ENCODE measurements at regions not wholly inside any gene's neighbourhood (a gene's known extent, or its start where the extent isn't known, plus 50 kb on each side); places are given as distances from the start of the nearest gene placed in this dataset.

- DNase-seq (ENCODE audit: low spot score): no peak
These were observed 110.3 kb upstream of the TMC3 start for GRCh38 chr15:81484086-81484955.

GRCh38 chr15:81483496-81483895 is 109.5 kb upstream of the TMC3 start:
- DNase-seq (ENCODE audit: low spot score): no peak

- no peak for DNase-seq (ENCODE audit: low spot score)
These were observed 107.3 kb upstream of the TMC3 start for GRCh38 chr15:81481346-81481745.

- DNase-seq (ENCODE audit: low spot score): peak; percentile 53
These were observed 106.6 kb upstream of the TMC3 start for GRCh38 chr15:81480645-81481053.

GRCh38 chr15:81478354-81478753 is 104.3 kb upstream of the TMC3 start:
- no peak for DNase-seq (ENCODE audit: low spot score)

- DNase-seq (ENCODE audit: low spot score): no peak
These were observed 101.9 kb upstream of the TMC3 start for GRCh38 chr15:81475926-81476325.

GRCh38 chr15:81475471-81475870 is 101.5 kb upstream of the TMC3 start:
- DNase-seq (ENCODE audit: low spot score): no peak

- DNase-seq (ENCODE audit: low spot score): no peak
These were observed 99.9 kb upstream of the TMC3 start for GRCh38 chr15:81473946-81474345.

GRCh38 chr15:81473177-81473576 is 99.2 kb upstream of the TMC3 start:
- DNase-seq (ENCODE audit: low spot score): no peak

GRCh38 chr15:81471151-81471550 is 97.1 kb upstream of the TMC3 start:
- DNase-seq (ENCODE audit: low spot score): no peak

GRCh38 chr15:81469154-81469553 is 95.1 kb upstream of the TMC3 start:
- no peak for DNase-seq (ENCODE audit: low spot score)

- no peak for DNase-seq (ENCODE audit: low spot score)
These were observed 92.7 kb upstream of the TMC3 start for GRCh38 chr15:81466741-81467140.

- DNase-seq (ENCODE audit: low spot score): no peak
These were observed 80.0 kb upstream of the TMC3 start for GRCh38 chr15:81454024-81454423.

GRCh38 chr15:81450721-81451120 is 76.7 kb upstream of the TMC3 start:
- no peak for DNase-seq (ENCODE audit: low spot score)

GRCh38 chr15:81449836-81450474 is 75.9 kb upstream of the TMC3 start:
- no peak for DNase-seq (ENCODE audit: low spot score)

- DNase-seq (ENCODE audit: low spot score): no peak
These were observed 69.2 kb upstream of the TMC3 start for GRCh38 chr15:81443040-81443820.

- no peak for DNase-seq (ENCODE audit: low spot score)
These were observed 68.4 kb upstream of the TMC3 start for GRCh38 chr15:81442454-81442853.

GRCh38 chr15:81434851-81435250 is 60.8 kb upstream of the TMC3 start:
- DNase-seq (ENCODE audit: low spot score): no peak

GRCh38 chr15:81433462-81433861 is 59.4 kb upstream of the TMC3 start:
- no peak for DNase-seq (ENCODE audit: low spot score)

GRCh38 chr15:81432179-81432578 is 58.2 kb upstream of the TMC3 start:
- DNase-seq (ENCODE audit: low spot score): no peak

- no peak for DNase-seq (ENCODE audit: low spot score)
These were observed 53.2 kb upstream of the TMC3 start for GRCh38 chr15:81427176-81427575.

- no peak for DNase-seq (ENCODE audit: low spot score)
These were observed 51.9 kb upstream of the TMC3 start for GRCh38 chr15:81425905-81426304.
